Thoracic aorta (tissue), 2 donors: ENCODE measurements at regions not wholly inside any gene's neighbourhood (a gene's known extent, or its start where the extent isn't known, plus 50 kb on each side); places are given as distances from the start of the nearest gene placed in this dataset.

Experiments used
- ATAC-seq: fragments of 150-250 bp; one replicate; pipeline ENCODE4 v1.8.0; 2017; ENCODE audit warnings: low read depth; ENCODE audit not compliant: insufficient number of reproducible peaks, low FRiP score
- DNase-seq: peaks from one replicate; pipeline ENCODE4 v3.0.0-alpha.2; 2020; ENCODE audit warnings: low spot score
- H3K27ac ChIP-seq, 2 donors: fragments of 200-600 bp; sonication (generic); 1 replicate in 1 of 2; 2 replicates in 1 of 2; pipeline ENCODE4 v1.5.1; 2016; ENCODE audit warnings: mild to moderate bottlenecking in 2 of 2, moderate library complexity in 2 of 2
- H3K27me3 ChIP-seq: fragments of 200-600 bp; sonication (generic); replicated peaks from 2 replicates; pipeline ENCODE4 v1.6.0; 2016; ENCODE audit warnings: mild to moderate bottlenecking; ENCODE audit not compliant: insufficient read depth
- H3K36me3 ChIP-seq: fragments of 200-600 bp; sonication (generic); one replicate; pipeline ENCODE4 v1.5.1; 2016
- H3K4me1 ChIP-seq, 2 donors: fragments of 200-600 bp; sonication (generic); 1 replicate in 1 of 2; 2 replicates in 1 of 2; pipeline versions ENCODE4 v1.5.1 to v1.6.0; 2016; ENCODE audit warnings: low read depth in 2 of 2, mild to moderate bottlenecking in 1 of 2; ENCODE audit not compliant: control insufficient read depth in 1 of 2
- H3K4me3 ChIP-seq: fragments of 200-600 bp; sonication (generic); 2 replicates; pipeline ENCODE4 v1.5.1; 2016; ENCODE audit warnings: mild to moderate bottlenecking
- H3K9me3 ChIP-seq: fragments of 200-600 bp; sonication (generic); 2 replicates; pipeline ENCODE4 v1.5.1; 2016
- TF ChIP-seq, protein P1 (sequence below): fragments of 200-600 bp; sonication (generic); IDR thresholded peaks from one replicate; pipeline ENCODE4 v1.5.1; 2019; ENCODE audit warnings: antibody characterized with exemption

DNA sequence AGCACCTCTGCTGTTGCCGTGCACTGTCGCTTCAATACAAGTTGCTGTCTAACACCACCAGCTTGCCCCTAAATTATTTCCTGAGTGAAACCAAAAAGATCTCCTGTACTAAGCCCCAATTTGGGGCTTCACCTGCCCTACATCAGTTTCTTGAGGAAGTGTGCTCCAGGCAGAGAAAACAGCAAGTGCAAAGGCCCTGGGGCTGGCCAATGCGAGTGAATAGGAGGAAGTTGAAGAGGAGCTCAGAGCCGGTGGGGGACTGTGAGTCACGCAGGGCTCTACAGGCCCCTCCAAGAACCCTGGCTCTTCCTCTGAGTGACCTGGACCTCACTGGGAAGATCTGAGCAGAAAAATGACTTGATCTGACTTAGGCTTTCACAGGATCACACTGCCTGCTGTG lies 117.2 kb downstream of the IPO8 start:
- ATAC-seq = no peak
- Histone ChIP-seq H3K4me3 (no peak overlapping the region), H3K9me3 (no peaks in the 10 kb centered on the region), H3K4me1 (no peaks in the 10 kb centered on the region), H3K27ac (no peak overlapping the region), H3K27me3 (no peaks in the 10 kb centered on the region), H3K36me3 (no peaks in the 10 kb centered on the region)
- TF ChIP-seq, protein P1, sequence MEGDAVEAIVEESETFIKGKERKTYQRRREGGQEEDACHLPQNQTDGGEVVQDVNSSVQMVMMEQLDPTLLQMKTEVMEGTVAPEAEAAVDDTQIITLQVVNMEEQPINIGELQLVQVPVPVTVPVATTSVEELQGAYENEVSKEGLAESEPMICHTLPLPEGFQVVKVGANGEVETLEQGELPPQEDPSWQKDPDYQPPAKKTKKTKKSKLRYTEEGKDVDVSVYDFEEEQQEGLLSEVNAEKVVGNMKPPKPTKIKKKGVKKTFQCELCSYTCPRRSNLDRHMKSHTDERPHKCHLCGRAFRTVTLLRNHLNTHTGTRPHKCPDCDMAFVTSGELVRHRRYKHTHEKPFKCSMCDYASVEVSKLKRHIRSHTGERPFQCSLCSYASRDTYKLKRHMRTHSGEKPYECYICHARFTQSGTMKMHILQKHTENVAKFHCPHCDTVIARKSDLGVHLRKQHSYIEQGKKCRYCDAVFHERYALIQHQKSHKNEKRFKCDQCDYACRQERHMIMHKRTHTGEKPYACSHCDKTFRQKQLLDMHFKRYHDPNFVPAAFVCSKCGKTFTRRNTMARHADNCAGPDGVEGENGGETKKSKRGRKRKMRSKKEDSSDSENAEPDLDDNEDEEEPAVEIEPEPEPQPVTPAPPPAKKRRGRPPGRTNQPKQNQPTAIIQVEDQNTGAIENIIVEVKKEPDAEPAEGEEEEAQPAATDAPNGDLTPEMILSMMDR = no peak
- no peak for DNase-seq

DNA sequence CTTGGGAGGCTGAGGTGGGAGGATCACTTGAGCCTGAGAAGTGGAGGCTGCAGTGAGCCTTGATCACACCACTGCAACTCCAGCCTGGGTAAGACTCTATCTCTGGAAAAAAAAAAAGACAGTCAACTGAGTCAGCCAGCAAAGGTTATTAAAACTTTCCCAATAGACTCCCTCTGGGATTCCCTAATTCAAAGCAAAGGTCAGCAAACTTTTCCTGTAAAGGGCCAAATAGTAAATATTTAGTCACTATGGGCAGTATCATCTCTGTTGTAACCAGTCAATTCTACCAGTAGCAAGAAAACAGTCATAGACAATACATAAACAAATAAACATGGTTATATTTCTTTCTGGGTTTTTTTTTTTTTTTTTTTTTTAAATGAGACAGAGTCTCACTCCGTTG lies 122.5 kb downstream of the IPO8 start:
- TF ChIP-seq, protein P1 = no peak
- Histone ChIP-seq H3K36me3 (no peaks in the 10 kb centered on the region), H3K4me3 (no peak overlapping the region), H3K27me3 (no peaks in the 10 kb centered on the region), H3K9me3 (no peaks in the 10 kb centered on the region), H3K27ac (no peak overlapping the region), H3K4me1 (no peaks in the 10 kb centered on the region)
- DNase-seq (no peak), ATAC-seq (no peak)

DNA sequence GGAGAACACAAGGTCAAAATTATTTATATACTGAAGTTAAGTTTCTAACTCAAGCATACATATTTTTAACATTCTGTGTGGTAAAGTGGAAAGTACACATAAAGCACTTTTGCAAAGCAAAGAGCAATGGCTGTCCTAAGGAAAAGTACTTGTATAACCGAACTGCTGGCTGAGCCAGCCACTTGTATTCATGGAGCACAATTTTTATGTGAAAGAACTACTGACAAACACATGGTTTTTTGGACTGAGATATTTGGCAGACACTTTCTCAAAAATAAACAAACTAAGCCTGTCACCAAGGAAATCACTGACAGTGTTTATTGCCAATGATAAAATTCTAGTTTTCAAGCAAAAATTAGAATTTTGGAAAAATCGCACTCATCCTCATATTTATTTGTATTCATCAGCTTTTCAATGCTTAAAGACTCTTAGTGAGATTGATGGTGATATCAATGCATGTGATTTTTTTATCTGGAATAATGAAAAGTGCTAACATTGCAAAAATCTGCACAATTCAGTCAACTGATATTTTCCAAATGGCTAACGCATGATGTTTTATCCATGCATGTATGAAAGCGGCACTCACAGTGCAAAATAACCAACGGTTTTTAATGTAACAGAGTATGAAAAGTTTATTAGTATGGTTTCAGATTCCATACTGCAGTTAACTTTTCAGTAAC lies 125.3 kb downstream of the IPO8 start:
- no peaks in the 10 kb centered on the region for H3K27me3 ChIP-seq
- H3K36me3 ChIP-seq = no peaks in the 10 kb centered on the region
- DNase-seq (no peak), ATAC-seq (no peak)
- no peak overlapping the region for H3K27ac ChIP-seq
- TF ChIP-seq, protein P1 = no peak
- no peak overlapping the region for H3K4me3 ChIP-seq
- no peaks in the 10 kb centered on the region for H3K4me1 ChIP-seq
- no peaks in the 10 kb centered on the region for H3K9me3 ChIP-seq

DNA sequence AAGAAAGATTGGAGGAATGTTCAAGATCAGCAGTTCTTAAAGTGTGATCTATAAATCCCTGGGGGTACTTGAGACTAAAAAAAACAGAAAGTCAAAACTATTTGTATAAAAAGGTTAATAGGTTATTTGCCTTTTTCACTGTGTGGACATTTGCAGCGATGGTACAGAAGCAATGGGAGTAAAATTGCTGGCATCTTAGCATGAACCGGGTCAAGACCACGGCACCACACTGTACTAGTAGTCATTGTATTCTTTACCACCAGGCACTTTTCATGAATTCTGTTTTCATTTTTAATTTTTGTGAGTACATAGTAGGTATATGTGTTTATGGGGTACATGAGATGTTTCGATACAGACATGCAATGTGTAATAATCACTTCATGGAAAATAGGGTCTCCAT lies 126.2 kb downstream of the IPO8 start:
- H3K27me3 ChIP-seq = no peaks in the 10 kb centered on the region
- no peak overlapping the region for H3K4me3 ChIP-seq
- ATAC-seq = no peak
- no peak overlapping the region for H3K27ac ChIP-seq
- H3K36me3 ChIP-seq = no peaks in the 10 kb centered on the region
- no peaks in the 10 kb centered on the region for H3K4me1 ChIP-seq
- H3K9me3 ChIP-seq = no peaks in the 10 kb centered on the region
- TF ChIP-seq, protein P1 = no peak
- no peak for DNase-seq

GRCh38 chr12:30568453-30568852 lies 127.2 kb downstream of the IPO8 start:
- no peaks in the 10 kb centered on the region for H3K4me1 ChIP-seq
- TF ChIP-seq, protein P1 = no peak
- H3K27me3 ChIP-seq = no peaks in the 10 kb centered on the region
- H3K4me3 ChIP-seq = no peak overlapping the region
- ATAC-seq (no peak), DNase-seq (no peak)
- H3K9me3 ChIP-seq = no peaks in the 10 kb centered on the region
- no peaks in the 10 kb centered on the region for H3K36me3 ChIP-seq
- no peak overlapping the region for H3K27ac ChIP-seq
